PC-9 (cell line): ENCODE measurements at regions not wholly inside any gene's neighbourhood (a gene's known extent, or its start where the extent isn't known, plus 50 kb on each side); places are given as distances from the start of the nearest gene placed in this dataset.

ENCODE experiments used
- BruUV-seq: library from RNA; stranded (reverse); fragments of 400-500 nt; replicated peaks from 2 replicates; lab custom pipeline; 2021; lab: Mats Ljungman, UMichigan
- CTCF ChIA-PET: fragments of 300-600 bp; sonication (Branson Sonifier 250); formaldehyde crosslinking; loops from one replicate; lab custom pipeline; 2022; ENCODE audit warnings: antibody characterized with exemption; lab: Charles Lee
- POLR2A ChIA-PET: fragments of 300-600 bp; sonication (Branson Sonifier 250); formaldehyde crosslinking; loops from one replicate; lab custom pipeline; 2022; ENCODE audit warnings: antibody characterized with exemption; ENCODE audit not compliant: unreplicated experiment; lab: Charles Lee
- DNase-seq, 2 experiments: peaks; one replicate each; pipeline versions ENCODE4 v3.0.0 to v3.0.0-alpha.2; 2015 to 2022; ENCODE audit warnings: mixed read lengths in 1 of 2
- H2AFZ ChIP-seq: fragments of 200-600 bp; sonication (generic); 2 replicates; pipeline ENCODE4 v1.8.1; 2017; ENCODE audit warnings: antibody characterized with exemption
- H3F3A ChIP-seq: fragments of 200-600 bp; sonication (generic); 2 replicates; pipeline ENCODE4 v1.8.1; 2017; ENCODE audit warnings: antibody characterized with exemption, mild to moderate bottlenecking, low read depth; ENCODE audit not compliant: insufficient read depth
- H3K27ac ChIP-seq: fragments of 200-600 bp; sonication (generic); 2 replicates; pipeline ENCODE4 v1.6.1; 2016; ENCODE audit warnings: mixed run types
- H3K27me3 ChIP-seq: fragments of 200-600 bp; sonication (generic); 2 replicates; pipeline ENCODE4 v1.6.1; 2016; ENCODE audit warnings: low read depth, mixed run types; ENCODE audit not compliant: insufficient read depth
- H3K36me3 ChIP-seq: fragments of 200-600 bp; sonication (generic); 2 replicates; pipeline ENCODE4 v1.6.1; 2016; ENCODE audit warnings: low read depth, mixed run types
- H3K4me1 ChIP-seq: fragments of 200-600 bp; sonication (generic); replicated peaks from 2 replicates; pipeline ENCODE4 v1.6.1; 2016; ENCODE audit warnings: mixed run types; ENCODE audit not compliant: insufficient read depth
- H3K4me2 ChIP-seq: fragments of 200-600 bp; sonication (generic); 2 replicates; pipeline ENCODE4 v1.6.1; 2017; ENCODE audit warnings: mixed run types
- H3K4me3 ChIP-seq: fragments of 200-600 bp; sonication (generic); 2 replicates; pipeline ENCODE4 v1.6.1; 2016; ENCODE audit warnings: mixed run types
- H3K79me2 ChIP-seq: fragments of 200-600 bp; sonication (generic); 2 replicates; pipeline ENCODE4 v1.6.1; 2017; ENCODE audit warnings: low read depth, mixed run types
- H3K9me2 ChIP-seq: fragments of 200-600 bp; sonication (generic); 2 replicates; pipeline ENCODE4 v1.8.1; 2017; ENCODE audit warnings: mild to moderate bottlenecking; ENCODE audit not compliant: insufficient read depth
- H3K9me3 ChIP-seq: fragments of 200-600 bp; sonication (generic); 2 replicates; pipeline ENCODE4 v1.8.1; 2016; ENCODE audit warnings: low read depth; ENCODE audit not compliant: insufficient read depth
- H4K20me1 ChIP-seq: fragments of 200-600 bp; sonication (generic); 2 replicates; pipeline ENCODE4 v1.8.1; 2017; ENCODE audit not compliant: insufficient read depth
- CTCF ChIP-seq: fragments of 200-600 bp; sonication (generic); conservative IDR thresholded peaks from 2 replicates; pipeline ENCODE4 v1.6.1; 2017; ENCODE audit warnings: mixed run types, antibody characterized with exemption, mild to moderate bottlenecking, moderate library complexity
- EZH2 ChIP-seq: fragments of 200-600 bp; sonication (generic); IDR thresholded peaks from 2 replicates; pipeline ENCODE4 v1.8.0; 2017; ENCODE audit warnings: antibody characterized with exemption, low read depth
- intact Hi-C: fragments of 100-400 bp; cut with micrococcal nuclease; formaldehyde crosslinking; loops from one replicate; pipeline ENCODE4 v1.10.0; 2022; ENCODE audit not compliant: unreplicated experiment

GRCh38 chr20:59446376-59446775 is 146.0 kb downstream of the EDN3 start:
- no peaks in the 10 kb centered on the region; the same call in 1 of the 2 replicates for H4K20me1 ChIP-seq
- TF ChIP-seq CTCF, result no peak
- TF ChIP-seq EZH2, result no peak

GRCh38 chr20:59448196-59448595 is 147.8 kb downstream of the EDN3 start:
- no TSS peak for BruUV-seq
- CTCF ChIA-PET, result no interaction called here
- Histone ChIP-seq H3K36me3 (no peaks in the 10 kb centered on the region), H3K4me3 (no peak overlapping the region), H3K9me2 (no peaks in the 10 kb centered on the region), H2AFZ (no peak overlapping the region), H3K9me3 (no peaks in the 10 kb centered on the region), H3K79me2 (no peaks in the 10 kb centered on the region), H3F3A (no peaks in the 10 kb centered on the region), H4K20me1 (no peaks in the 10 kb centered on the region; the same call in 1 of the 2 replicates), H3K4me2 (no peak overlapping the region), H3K27ac (no peak overlapping the region), H3K27me3 (peaks cover 100% of the 10 kb centered on the region), H3K4me1 (no peaks in the 10 kb centered on the region)
- peak in 1 of 2 experiments; percentile 22 for DNase-seq
- intact Hi-C loops, result no loop called here
- TF ChIP-seq CTCF (no peak), EZH2 (no peak)
- POLR2A ChIA-PET, result no interaction called here

More at GRCh38 chr20:59446376-59446775, 146.0 kb downstream of the EDN3 start:
- H3K27ac ChIP-seq, result no peak overlapping the region
- H3K4me2 ChIP-seq, result no peak overlapping the region
- no peak overlapping the region for H2AFZ ChIP-seq
- H3K4me3 ChIP-seq, result no peak overlapping the region
- no peaks in the 10 kb centered on the region for H3K9me3 ChIP-seq
- no peak for DNase-seq
- H3K27me3 ChIP-seq, result peaks cover 98% of the 10 kb centered on the region
- ChIA-PET CTCF (no interaction called here), POLR2A (no interaction called here)
- BruUV-seq, result no TSS peak
- no peaks in the 10 kb centered on the region for H3K9me2 ChIP-seq
- H3K79me2 ChIP-seq, result no peaks in the 10 kb centered on the region
- H3K36me3 ChIP-seq, result no peaks in the 10 kb centered on the region
- H3K4me1 ChIP-seq, result no peaks in the 10 kb centered on the region
- H3F3A ChIP-seq, result no peaks in the 10 kb centered on the region
- intact Hi-C loops, result no loop called here

- H2AFZ ChIP-seq, result no peak overlapping the region
These were observed 148.5 kb downstream of the EDN3 start for GRCh38 chr20:59448851-59449444.

More at GRCh38 chr20:59448851-59449444, 148.5 kb downstream of the EDN3 start:
- H3K4me1 ChIP-seq, result no peaks in the 10 kb centered on the region
- H3K27me3 ChIP-seq, result peaks cover 100% of the 10 kb centered on the region
- H3K36me3 ChIP-seq, result no peaks in the 10 kb centered on the region
- no peak overlapping the region for H3K4me2 ChIP-seq
- ChIA-PET POLR2A (no interaction called here), CTCF (no interaction called here)
- no peak for TF ChIP-seq CTCF
- TF ChIP-seq EZH2, result no peak; the same call in 1 of the 2 replicates
- no peaks in the 10 kb centered on the region for H3K79me2 ChIP-seq
- peak in 1 of 2 experiments; percentile 13 for DNase-seq
- no peak overlapping the region for H3K27ac ChIP-seq
- no peaks in the 10 kb centered on the region; the same call in 1 of the 2 replicates for H4K20me1 ChIP-seq
- no peaks in the 10 kb centered on the region for H3K9me3 ChIP-seq
- H3F3A ChIP-seq, result no peaks in the 10 kb centered on the region
- intact Hi-C loops, result no loop called here
- H3K9me2 ChIP-seq, result no peaks in the 10 kb centered on the region
- H3K4me3 ChIP-seq, result no peak overlapping the region
- BruUV-seq, result no TSS peak
